Keratinocyte (primary cell): ENCODE measurements at regions not wholly inside any gene's neighbourhood (a gene's known extent, or its start where the extent isn't known, plus 50 kb on each side); places are given as distances from the start of the nearest gene placed in this dataset.

Experiments
- EZH2 ChIP-seq: IDR thresholded peaks from one replicate; pipeline ENCODE4 v1.6.1; 2012; ENCODE audit warnings: inconsistent platforms, mild to moderate bottlenecking, low read length, moderate library complexity
- TF ChIP-seq, protein P1 (sequence below), 3 experiments: IDR thresholded peaks in 1 of 3; conservative IDR thresholded peaks in 1 of 3; optimal IDR thresholded peaks in 1 of 3; 2 replicates in 2 of 3; 3 replicates in 1 of 3; pipeline versions ENCODE3 to v1.5.1; 2011; ENCODE audit warnings: low read length in 3 of 3, mild to moderate bottlenecking in 3 of 3, moderate library complexity in 2 of 3, control low read depth in 1 of 3, inconsistent platforms in 1 of 3; ENCODE audit not compliant: insufficient read depth in 2 of 3; ENCODE audit errors: extremely low read depth in 1 of 3

DNA sequence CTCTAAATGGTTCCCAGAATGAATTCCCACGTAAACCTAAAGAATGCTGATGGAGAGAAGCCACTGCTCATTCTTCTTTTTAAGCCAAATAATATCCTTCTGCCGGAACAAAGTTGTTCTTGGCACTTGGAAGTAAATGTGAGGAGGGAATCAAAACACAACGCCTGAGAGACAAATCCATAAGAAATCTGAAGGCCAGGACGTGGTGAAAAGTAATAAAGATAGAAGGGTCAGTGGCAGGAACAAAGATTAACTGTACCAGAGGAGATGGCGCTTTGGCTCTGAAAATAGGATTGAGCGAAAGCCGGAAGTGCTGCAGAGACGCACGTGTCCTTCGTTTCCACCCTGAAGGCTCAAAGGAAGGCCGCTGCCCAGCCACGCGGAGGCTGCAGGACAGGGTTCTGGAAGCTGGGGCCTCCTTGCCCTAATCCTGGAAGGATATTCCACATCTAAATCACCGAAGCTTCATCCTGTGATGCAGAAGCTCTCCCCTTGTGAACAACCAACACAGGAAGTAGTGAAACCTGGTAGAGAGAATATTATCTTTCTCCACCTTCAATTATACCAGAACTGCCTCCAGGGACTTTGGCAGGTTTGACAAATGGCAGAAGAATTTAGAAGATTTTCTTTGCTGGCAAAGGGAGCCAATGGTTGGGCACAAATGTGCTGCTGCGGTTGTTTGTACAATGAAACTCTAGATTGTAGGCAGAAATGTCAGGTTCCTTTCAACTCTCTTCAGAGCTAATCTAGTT, 214.6 kb upstream of the SERP2 start:
- no peak for TF ChIP-seq EZH2
- TF ChIP-seq, protein P1, sequence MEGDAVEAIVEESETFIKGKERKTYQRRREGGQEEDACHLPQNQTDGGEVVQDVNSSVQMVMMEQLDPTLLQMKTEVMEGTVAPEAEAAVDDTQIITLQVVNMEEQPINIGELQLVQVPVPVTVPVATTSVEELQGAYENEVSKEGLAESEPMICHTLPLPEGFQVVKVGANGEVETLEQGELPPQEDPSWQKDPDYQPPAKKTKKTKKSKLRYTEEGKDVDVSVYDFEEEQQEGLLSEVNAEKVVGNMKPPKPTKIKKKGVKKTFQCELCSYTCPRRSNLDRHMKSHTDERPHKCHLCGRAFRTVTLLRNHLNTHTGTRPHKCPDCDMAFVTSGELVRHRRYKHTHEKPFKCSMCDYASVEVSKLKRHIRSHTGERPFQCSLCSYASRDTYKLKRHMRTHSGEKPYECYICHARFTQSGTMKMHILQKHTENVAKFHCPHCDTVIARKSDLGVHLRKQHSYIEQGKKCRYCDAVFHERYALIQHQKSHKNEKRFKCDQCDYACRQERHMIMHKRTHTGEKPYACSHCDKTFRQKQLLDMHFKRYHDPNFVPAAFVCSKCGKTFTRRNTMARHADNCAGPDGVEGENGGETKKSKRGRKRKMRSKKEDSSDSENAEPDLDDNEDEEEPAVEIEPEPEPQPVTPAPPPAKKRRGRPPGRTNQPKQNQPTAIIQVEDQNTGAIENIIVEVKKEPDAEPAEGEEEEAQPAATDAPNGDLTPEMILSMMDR (optimal IDR thresholded peaks at IDR 0.05 in 1 of 3, IDR thresholded peaks at IDR 0.05 in 1 of 3, conservative IDR thresholded peaks at IDR 0.05 in 1 of 3; ENCODE audit: extremely low read depth in 1 of 3, insufficient read depth in 2 of 3, low read length in 3 of 3) = no peak
